CD8-positive, alpha-beta memory T cell (primary cell): ENCODE measurements at regions not wholly inside any gene's neighbourhood (a gene's known extent, or its start where the extent isn't known, plus 50 kb on each side); places are given as distances from the start of the nearest gene placed in this dataset.
A peak's percentile ranks its signal among the peaks of the same experiment; 100 is the strongest.
"Not testable (repeated sequence)": the region's sequence is repeated elsewhere in the genome, so short reads cannot be mapped to it uniquely, and the experiment has no call there.

ENCODE experiments used
- CTCF ChIA-PET: fragments of 350-600 bp; sonication (Branson Sonifier 250); formaldehyde crosslinking; loops from one replicate; lab custom pipeline; 2021; ENCODE audit warnings: antibody characterized with exemption; lab: Charles Lee
- POLR2A ChIA-PET: fragments of 350-600 bp; sonication (Branson Sonifier 250); formaldehyde crosslinking; loops from one replicate; lab custom pipeline; 2021; ENCODE audit warnings: antibody characterized with exemption; lab: Charles Lee
- DNase-seq, 5 donors: peaks; one replicate each; pipeline versions ENCODE4 v3.0.0 to v3.0.0-alpha.2; 2020 to 2022; ENCODE audit warnings: mixed read lengths in 1 of 5
- H3K27ac ChIP-seq: one replicate; pipeline ENCODE4 v1.7.0; 2013; ENCODE audit warnings: low read depth, mild to moderate bottlenecking, low read length, moderate library complexity
- H3K27me3 ChIP-seq: 2 replicates; pipeline ENCODE4 v1.7.0; 2013; ENCODE audit warnings: low read length, mild to moderate bottlenecking; ENCODE audit not compliant: insufficient read depth, poor library complexity, severe bottlenecking
- H3K36me3 ChIP-seq: 2 replicates; pipeline ENCODE4 v1.7.0; 2013; ENCODE audit warnings: mild to moderate bottlenecking, low read length, moderate library complexity; ENCODE audit not compliant: insufficient read depth
- H3K4me1 ChIP-seq: 2 replicates; pipeline ENCODE4 v1.7.0; 2013; ENCODE audit warnings: mild to moderate bottlenecking, low read length, moderate library complexity; ENCODE audit not compliant: insufficient read depth
- H3K4me3 ChIP-seq: 2 replicates; pipeline ENCODE4 v1.7.0; 2013; ENCODE audit warnings: mild to moderate bottlenecking, low read length
- H3K9me3 ChIP-seq: 2 replicates; pipeline ENCODE4 v1.7.0; 2013; ENCODE audit warnings: mild to moderate bottlenecking, low read length
- H3K27ac Mint-ChIP-seq, 8 donors: one replicate each; pipeline ENCODE4 v1.8.0; 2020 to 2021; ENCODE audit warnings: mixed read lengths in 8 of 8, mild to moderate bottlenecking in 6 of 8, inconsistent platforms in 3 of 8, moderate library complexity in 3 of 8
- H3K27me3 Mint-ChIP-seq, 2 donors: one replicate each; pipeline ENCODE4 v1.8.0; 2020 to 2021; ENCODE audit warnings: mixed read lengths in 2 of 2, mild to moderate bottlenecking in 1 of 2, moderate library complexity in 1 of 2
- H3K36me3 Mint-ChIP-seq, 3 donors: one replicate each; pipeline ENCODE4 v1.8.0; 2020 to 2021; ENCODE audit warnings: mixed read lengths in 3 of 3, inconsistent platforms in 1 of 3, mild to moderate bottlenecking in 1 of 3
- H3K4me1 Mint-ChIP-seq, 3 donors: one replicate each; pipeline ENCODE4 v1.8.0; 2020 to 2021; ENCODE audit warnings: mixed read lengths in 3 of 3, inconsistent platforms in 1 of 3, mild to moderate bottlenecking in 1 of 3
- H3K4me3 Mint-ChIP-seq, 7 donors: one replicate each; pipeline ENCODE4 v1.8.0; 2020 to 2021; ENCODE audit warnings: mixed read lengths in 7 of 7, mild to moderate bottlenecking in 6 of 7, moderate library complexity in 4 of 7, inconsistent platforms in 2 of 7
- H3K9me3 Mint-ChIP-seq, 5 donors: one replicate each; pipeline ENCODE4 v1.8.0; 2020 to 2022; ENCODE audit warnings: mixed read lengths in 5 of 5, mild to moderate bottlenecking in 3 of 5, moderate library complexity in 2 of 5, inconsistent platforms in 1 of 5

DNA sequence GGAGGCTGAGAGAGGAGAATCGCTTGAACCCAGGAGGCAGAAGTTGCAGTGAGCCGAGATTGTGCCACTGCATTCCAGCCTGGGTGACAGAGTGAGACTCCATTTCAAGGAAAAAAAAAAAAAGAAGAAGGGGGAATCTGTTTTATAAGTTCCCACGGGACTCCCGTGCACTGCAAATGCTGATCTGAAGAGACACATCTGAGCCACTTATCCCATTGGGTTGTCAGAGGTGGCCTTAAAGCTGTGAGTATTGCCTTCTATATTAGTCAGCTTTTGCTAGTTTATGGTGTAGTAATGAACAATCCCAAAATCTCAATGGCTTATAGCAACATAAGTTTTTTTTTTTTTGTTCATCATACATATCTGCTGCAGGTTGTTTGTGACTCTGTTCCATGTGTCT, 82.8 kb downstream of the MRM1 start:
- ChIA-PET POLR2A (no interaction called here), CTCF (no interaction called here)
- no peaks in the 10 kb centered on the region for H3K9me3 ChIP-seq
- Mint-ChIP-seq H3K4me3 (no peak overlapping the region), H3K36me3 (no peaks in the 10 kb centered on the region), H3K4me1 (no peaks in the 10 kb centered on the region), H3K27me3 (peaks cover 0 to 2% of the 10 kb centered on the region in 2 donors), H3K27ac (no peak overlapping the region), H3K9me3 (no peaks in the 10 kb centered on the region)
- no peak overlapping the region for H3K27ac ChIP-seq
- H3K36me3 ChIP-seq: no peaks in the 10 kb centered on the region
- H3K4me3 ChIP-seq: no peak overlapping the region
- H3K4me1 ChIP-seq: no peaks in the 10 kb centered on the region
- H3K27me3 ChIP-seq: no peaks in the 10 kb centered on the region
- no peak for DNase-seq

DNA sequence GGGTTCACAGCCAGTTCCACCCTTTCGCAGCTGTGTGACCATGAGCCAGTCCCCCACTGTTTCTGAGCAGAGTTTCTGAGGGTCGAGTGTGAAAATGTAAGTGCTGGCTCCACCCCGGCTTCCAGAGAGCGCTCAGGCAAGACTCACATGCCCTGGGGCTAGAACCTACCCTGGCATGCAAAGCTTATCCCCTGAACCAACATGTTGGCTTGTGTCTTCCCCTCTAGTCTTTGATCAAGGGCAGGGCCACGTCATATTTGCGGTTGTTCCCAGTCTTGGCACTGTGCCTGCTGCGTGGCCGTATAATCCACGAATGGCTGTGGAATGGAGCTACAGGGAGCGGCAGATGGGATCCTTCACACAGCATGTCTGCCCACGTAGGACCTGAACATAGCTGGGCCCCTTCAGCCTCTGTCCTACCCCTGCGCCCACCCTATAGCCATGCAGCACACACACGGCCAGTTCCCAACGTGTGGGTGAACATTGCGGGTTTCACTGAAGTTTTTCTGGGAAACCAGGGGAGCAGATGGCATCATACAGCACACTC, 84.8 kb downstream of the MRM1 start:
- H3K4me3 Mint-ChIP-seq: no peak overlapping the region
- DNase-seq: no peak

DNA sequence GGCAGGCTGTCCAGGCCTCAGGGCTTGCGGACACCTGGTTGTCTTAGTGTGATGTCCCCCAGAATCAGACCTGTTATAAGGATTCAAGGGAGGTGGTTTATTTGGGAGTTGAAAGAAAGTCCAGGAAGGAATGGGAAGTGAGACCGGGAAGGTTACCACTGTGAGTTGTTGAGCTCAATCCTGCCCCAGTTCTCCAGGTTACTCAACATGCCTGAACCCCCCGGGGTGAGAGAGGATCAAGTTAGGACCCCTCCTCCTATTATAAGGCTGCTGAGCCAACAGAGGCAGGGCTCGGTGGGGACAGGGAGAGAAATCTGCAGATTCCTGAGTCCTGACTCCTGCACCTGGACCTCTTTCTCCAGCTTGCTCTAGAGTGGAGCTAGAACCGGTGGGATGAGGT, 86.4 kb downstream of the MRM1 start:
- H3K27ac ChIP-seq: no peak overlapping the region
- no peak overlapping the region for H3K4me3 ChIP-seq
- ChIA-PET POLR2A (no interaction called here), CTCF (no interaction called here)
- no peaks in the 10 kb centered on the region for H3K36me3 Mint-ChIP-seq
- no peaks in the 10 kb centered on the region for H3K36me3 ChIP-seq
- no peak for DNase-seq
- no peaks in the 10 kb centered on the region for H3K9me3 ChIP-seq
- no peak overlapping the region for H3K4me3 Mint-ChIP-seq
- peaks cover 4 to 10% of the 10 kb centered on the region in 2 donors for H3K27me3 Mint-ChIP-seq
- H3K4me1 ChIP-seq: no peaks in the 10 kb centered on the region
- no peak overlapping the region for H3K27ac Mint-ChIP-seq
- H3K4me1 Mint-ChIP-seq: no peaks in the 10 kb centered on the region
- H3K27me3 ChIP-seq: no peaks in the 10 kb centered on the region
- H3K9me3 Mint-ChIP-seq: no peaks in the 10 kb centered on the region

More for the DNA sequence above, 84.8 kb downstream of the MRM1 start:
- Mint-ChIP-seq H3K27ac (no peak overlapping the region), H3K4me1 (no peaks in the 10 kb centered on the region), H3K27me3 (peaks cover 4 to 8% of the 10 kb centered on the region in 2 donors), H3K9me3 (no peaks in the 10 kb centered on the region), H3K36me3 (no peaks in the 10 kb centered on the region)
- Histone ChIP-seq H3K4me3 (no peak overlapping the region), H3K4me1 (no peaks in the 10 kb centered on the region), H3K9me3 (no peaks in the 10 kb centered on the region), H3K27me3 (no peaks in the 10 kb centered on the region), H3K27ac (no peak overlapping the region), H3K36me3 (no peaks in the 10 kb centered on the region)
- ChIA-PET CTCF (no interaction called here), POLR2A (no interaction called here)

DNA sequence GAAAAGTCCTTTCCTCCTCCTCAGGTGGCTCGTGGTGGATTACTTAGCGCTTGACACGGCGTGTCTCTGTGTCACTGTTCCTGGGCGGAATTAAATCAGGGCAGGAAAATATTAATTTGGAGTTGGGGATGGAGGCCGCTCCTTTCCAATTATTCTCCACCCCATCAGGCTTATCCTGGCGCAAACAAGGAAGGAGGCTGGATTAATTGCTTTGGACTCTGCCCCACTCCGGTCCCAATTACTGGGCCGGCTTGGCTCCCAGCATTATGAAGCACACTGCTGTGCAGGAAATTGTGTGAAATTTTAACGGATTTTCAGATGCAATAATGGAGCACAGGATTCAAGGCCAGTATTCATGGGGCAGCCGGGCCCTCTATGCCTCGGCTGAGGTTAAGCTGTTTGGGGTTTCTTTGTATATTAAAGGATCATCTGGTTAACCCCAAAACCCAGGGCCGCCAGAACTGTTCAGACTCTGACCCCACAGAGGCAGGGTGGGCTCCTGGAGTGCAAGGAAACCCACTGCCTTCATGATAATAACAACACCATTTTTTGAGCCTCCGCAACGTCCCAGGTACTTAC, 87.8 kb downstream of the MRM1 start:
- no peaks in the 10 kb centered on the region for H3K9me3 ChIP-seq
- H3K4me3 ChIP-seq: no peak overlapping the region
- H3K4me3 Mint-ChIP-seq: peak overlapping the region in 1 of 7 donors; percentile 13
- peaks cover 6 to 11% of the 10 kb centered on the region in 2 donors for H3K27me3 Mint-ChIP-seq
- CTCF ChIA-PET: no interaction called here
- no peaks in the 10 kb centered on the region for H3K36me3 ChIP-seq
- no peaks in the 10 kb centered on the region for H3K36me3 Mint-ChIP-seq
- no peaks in the 10 kb centered on the region for H3K9me3 Mint-ChIP-seq
- DNase-seq: no peak
- no peaks in the 10 kb centered on the region for H3K4me1 Mint-ChIP-seq
- H3K4me1 ChIP-seq: no peaks in the 10 kb centered on the region
- POLR2A ChIA-PET: no interaction called here
- no peaks in the 10 kb centered on the region for H3K27me3 ChIP-seq
- H3K27ac ChIP-seq: no peak overlapping the region
- no peak overlapping the region for H3K27ac Mint-ChIP-seq

DNA sequence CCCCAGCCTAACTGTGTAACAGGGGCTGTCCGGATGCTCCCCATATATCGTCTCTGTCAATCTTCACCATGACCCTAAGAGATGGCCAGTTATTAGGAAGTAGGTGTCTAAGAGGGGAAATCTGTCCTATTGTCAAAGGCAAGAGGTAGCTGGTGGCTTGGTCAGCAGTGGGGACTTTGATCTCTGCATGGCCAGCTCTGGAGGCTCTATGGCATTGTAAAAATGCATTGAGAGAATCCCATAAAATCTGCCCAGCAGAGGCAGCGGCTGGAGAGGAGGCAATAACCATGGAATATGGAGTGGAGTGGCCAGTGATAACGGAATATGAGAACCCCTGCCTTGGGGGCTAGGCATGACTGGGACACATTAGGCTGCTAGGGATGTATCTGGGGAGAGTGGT, 88.8 kb downstream of the MRM1 start:
- no peak overlapping the region for H3K27ac ChIP-seq
- ChIA-PET POLR2A (no interaction called here), CTCF (no interaction called here)
- no peaks in the 10 kb centered on the region for H3K4me1 Mint-ChIP-seq
- H3K27me3 ChIP-seq: no peaks in the 10 kb centered on the region
- H3K27ac Mint-ChIP-seq: no peak overlapping the region
- no peaks in the 10 kb centered on the region for H3K4me1 ChIP-seq
- H3K36me3 Mint-ChIP-seq: no peaks in the 10 kb centered on the region
- no peaks in the 10 kb centered on the region for H3K9me3 ChIP-seq
- no peak overlapping the region for H3K4me3 Mint-ChIP-seq
- no peak for DNase-seq
- peaks cover 9 to 17% of the 10 kb centered on the region in 2 donors for H3K27me3 Mint-ChIP-seq
- no peaks in the 10 kb centered on the region for H3K9me3 Mint-ChIP-seq
- H3K36me3 ChIP-seq: no peaks in the 10 kb centered on the region
- H3K4me3 ChIP-seq: no peak overlapping the region

DNA sequence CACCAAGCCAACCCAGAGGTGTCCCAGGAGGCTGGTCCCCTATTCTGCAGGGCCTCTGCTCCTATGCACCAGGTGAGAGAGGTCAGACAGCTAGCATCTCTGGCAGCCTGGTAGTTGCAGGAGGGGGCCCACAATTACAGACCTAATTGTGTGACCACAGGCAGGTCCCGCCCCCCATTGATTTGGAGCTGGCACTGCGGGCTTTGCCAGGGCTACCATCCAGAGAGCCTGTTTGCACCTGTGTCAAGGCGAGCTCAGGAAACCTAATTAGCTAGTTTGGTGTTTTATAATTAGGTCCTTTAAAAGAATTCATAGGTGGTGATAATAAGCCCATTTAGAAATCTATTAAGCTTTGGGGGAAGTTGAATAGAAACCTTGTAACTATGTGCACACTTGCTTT, 90.2 kb downstream of the MRM1 start:
- Histone ChIP-seq H3K4me1 (no peaks in the 10 kb centered on the region), H3K4me3 (no peak overlapping the region), H3K9me3 (no peaks in the 10 kb centered on the region), H3K27ac (no peak overlapping the region), H3K36me3 (no peaks in the 10 kb centered on the region), H3K27me3 (no peaks in the 10 kb centered on the region)
- ChIA-PET POLR2A (no interaction called here), CTCF (no interaction called here)
- Mint-ChIP-seq H3K27ac (no peak overlapping the region), H3K9me3 (no peaks in the 10 kb centered on the region), H3K4me3 (no peak overlapping the region), H3K27me3 (peaks cover 10 to 23% of the 10 kb centered on the region in 2 donors), H3K36me3 (no peaks in the 10 kb centered on the region), H3K4me1 (no peaks in the 10 kb centered on the region)
- DNase-seq: no peak

DNA sequence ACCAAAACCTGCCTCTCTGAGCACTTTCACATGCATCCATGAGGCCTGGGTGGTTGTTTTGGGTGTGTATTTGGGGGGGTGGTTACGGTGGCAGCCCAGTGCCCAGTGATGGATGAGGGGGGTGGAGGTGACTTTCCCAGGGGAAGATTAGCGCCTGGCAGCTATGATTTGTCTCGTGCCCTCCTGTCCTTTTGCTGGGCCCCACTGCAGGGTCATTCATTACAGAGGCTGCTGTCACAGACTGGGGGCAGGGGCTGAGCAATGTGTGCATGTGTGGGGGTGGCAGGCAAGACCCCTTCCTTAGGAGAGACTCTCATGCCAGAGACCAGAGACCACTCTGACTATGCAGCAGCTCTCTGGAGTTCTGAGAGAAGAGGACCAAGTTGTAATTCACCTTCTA, 93.7 kb downstream of the MRM1 start:
- no peaks in the 10 kb centered on the region for H3K27me3 ChIP-seq
- Mint-ChIP-seq H3K9me3 (no peaks in the 10 kb centered on the region), H3K4me3 (no peak overlapping the region), H3K27me3 (peaks cover 21 to 55% of the 10 kb centered on the region in 2 donors), H3K4me1 (no peaks in the 10 kb centered on the region), H3K27ac (no peak overlapping the region), H3K36me3 (no peaks in the 10 kb centered on the region)
- DNase-seq: no peak
- ChIA-PET CTCF (no interaction called here), POLR2A (no interaction called here)
- H3K27ac ChIP-seq: no peak overlapping the region
- no peaks in the 10 kb centered on the region for H3K9me3 ChIP-seq
- no peaks in the 10 kb centered on the region for H3K36me3 ChIP-seq
- H3K4me1 ChIP-seq: no peaks in the 10 kb centered on the region
- no peak overlapping the region for H3K4me3 ChIP-seq

DNA sequence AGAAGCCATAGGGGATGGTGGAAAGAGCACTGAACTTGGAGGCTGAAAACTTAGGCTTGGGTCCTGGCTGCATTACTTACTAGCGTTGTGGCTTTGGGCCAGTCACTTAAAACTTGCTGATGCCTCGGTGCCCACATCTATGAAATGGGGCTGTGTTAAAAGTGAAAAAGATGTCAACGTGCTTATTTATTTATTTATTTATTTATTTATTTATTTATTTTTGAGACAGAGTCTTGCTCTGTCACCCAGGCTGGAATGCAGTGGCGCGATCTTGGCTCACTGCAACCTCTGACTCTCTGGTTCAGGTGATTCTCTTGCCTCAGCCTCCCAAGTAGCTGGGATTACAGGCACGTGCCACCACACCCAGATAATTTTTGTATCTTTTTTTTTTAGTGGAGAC, 94.3 kb downstream of the MRM1 start:
- H3K4me3 Mint-ChIP-seq, POLR2A ChIA-PET, H3K27me3 ChIP-seq, DNase-seq, H3K9me3 ChIP-seq, H3K4me3 ChIP-seq, H3K4me1 Mint-ChIP-seq, H3K4me1 ChIP-seq, H3K36me3 ChIP-seq, H3K36me3 Mint-ChIP-seq, H3K27ac ChIP-seq, CTCF ChIA-PET, H3K27ac Mint-ChIP-seq, H3K9me3 Mint-ChIP-seq: not testable (repeated sequence)
- H3K27me3 Mint-ChIP-seq: peaks cover 23 to 54% of the 10 kb centered on the region in 2 donors
